EH (cell line): ENCODE measurements at regions not wholly inside any gene's neighbourhood (a gene's known extent, or its start where the extent isn't known, plus 50 kb on each side); places are given as distances from the start of the nearest gene placed in this dataset.
"Not testable (repeated sequence)": the region's sequence is repeated elsewhere in the genome, so short reads cannot be mapped to it uniquely, and the experiment has no call there.

Experiments used
- DNase-seq: peaks from one replicate; pipeline ENCODE4 v3.0.0-alpha.2; 2015; ENCODE audit warnings: low read depth

- DNase-seq = no peak
Measured at GRCh38 chrX:8025705-8026104, 98.5 kb upstream of the PNPLA4 start.

- no peak for DNase-seq
Measured at GRCh38 chrX:8018934-8019333, 91.7 kb upstream of the PNPLA4 start.

- no peak for DNase-seq
Measured at GRCh38 chrX:8010105-8010504, 82.9 kb upstream of the PNPLA4 start.

- DNase-seq = no peak
Measured at GRCh38 chrX:8005678-8006347, 78.6 kb upstream of the PNPLA4 start.

GRCh38 chrX:8003147-8003883, 76.1 kb upstream of the PNPLA4 start:
- no peak for DNase-seq

- DNase-seq = no peak
Measured at GRCh38 chrX:7996851-7997250, 69.6 kb upstream of the PNPLA4 start.

- peak; percentile 45 for DNase-seq
Measured at GRCh38 chrX:7996414-7996813, 69.2 kb upstream of the PNPLA4 start.

GRCh38 chrX:7993873-7994272, 66.7 kb upstream of the PNPLA4 start:
- DNase-seq = no peak

GRCh38 chrX:7988013-7988759, 61.0 kb upstream of the PNPLA4 start:
- peak; percentile 87 for DNase-seq

GRCh38 chrX:7987160-7988012, 60.2 kb upstream of the PNPLA4 start:
- peak; percentile 67 for DNase-seq

GRCh38 chrX:7986738-7987137, 59.5 kb upstream of the PNPLA4 start:
- DNase-seq = not testable (repeated sequence)

GRCh38 chrX:7985568-7985967, 58.4 kb upstream of the PNPLA4 start:
- peak; percentile 49 for DNase-seq

GRCh38 chrX:7983581-7983980, 56.4 kb upstream of the PNPLA4 start:
- DNase-seq = no peak
